ENCODE measurements at regions not wholly inside any gene's neighbourhood (a gene's known extent, or its start where the extent isn't known, plus 50 kb on each side); places are given as distances from the start of the nearest gene placed in this dataset.

DNA sequence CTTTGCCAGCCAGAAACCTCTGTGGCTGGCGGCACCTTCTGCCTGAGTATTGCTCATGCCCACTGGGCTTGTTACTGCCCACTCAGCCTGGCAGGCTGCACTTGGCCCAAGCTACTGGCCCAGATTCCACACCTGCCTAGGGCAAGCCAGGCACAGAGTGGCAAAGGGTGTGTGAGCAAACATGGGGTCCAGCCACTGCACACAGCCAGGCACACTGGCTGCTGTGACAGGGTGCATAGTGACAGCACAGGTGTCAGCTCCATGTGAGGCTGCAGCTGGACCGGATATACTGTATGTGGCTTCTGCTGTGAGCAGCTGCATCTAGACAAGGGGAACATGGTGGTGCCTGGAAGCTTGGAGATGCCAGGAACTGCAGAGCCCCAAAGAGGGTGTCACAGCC lies 113.9 kb downstream of the COPS8 start:
- Mint-ChIP-seq H3K9me3 (no peaks in the 10 kb centered on the region), H3K36me3 (ENCODE audit: low read depth) (no peaks in the 10 kb centered on the region), H3K4me1 (no peaks in the 10 kb centered on the region), H3K27me3 (peaks cover 3% of the 10 kb centered on the region), H3K27ac (no peak overlapping the region), H3K4me3 (no peak overlapping the region)
- intact Hi-C loops (cut with micrococcal nuclease) = no loop called here
- TF ChIP-seq, protein P1, sequence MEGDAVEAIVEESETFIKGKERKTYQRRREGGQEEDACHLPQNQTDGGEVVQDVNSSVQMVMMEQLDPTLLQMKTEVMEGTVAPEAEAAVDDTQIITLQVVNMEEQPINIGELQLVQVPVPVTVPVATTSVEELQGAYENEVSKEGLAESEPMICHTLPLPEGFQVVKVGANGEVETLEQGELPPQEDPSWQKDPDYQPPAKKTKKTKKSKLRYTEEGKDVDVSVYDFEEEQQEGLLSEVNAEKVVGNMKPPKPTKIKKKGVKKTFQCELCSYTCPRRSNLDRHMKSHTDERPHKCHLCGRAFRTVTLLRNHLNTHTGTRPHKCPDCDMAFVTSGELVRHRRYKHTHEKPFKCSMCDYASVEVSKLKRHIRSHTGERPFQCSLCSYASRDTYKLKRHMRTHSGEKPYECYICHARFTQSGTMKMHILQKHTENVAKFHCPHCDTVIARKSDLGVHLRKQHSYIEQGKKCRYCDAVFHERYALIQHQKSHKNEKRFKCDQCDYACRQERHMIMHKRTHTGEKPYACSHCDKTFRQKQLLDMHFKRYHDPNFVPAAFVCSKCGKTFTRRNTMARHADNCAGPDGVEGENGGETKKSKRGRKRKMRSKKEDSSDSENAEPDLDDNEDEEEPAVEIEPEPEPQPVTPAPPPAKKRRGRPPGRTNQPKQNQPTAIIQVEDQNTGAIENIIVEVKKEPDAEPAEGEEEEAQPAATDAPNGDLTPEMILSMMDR (IDR thresholded peaks at IDR 0.05) = no peak
- DNase-seq (no peak), ATAC-seq (ENCODE audit: low read depth) (no peak)
- CTCF ChIA-PET = no interaction called here
- POLR2A ChIA-PET = no interaction called here

- Mint-ChIP-seq H3K27ac (no peak overlapping the region), H3K36me3 (ENCODE audit: low read depth) (no peaks in the 10 kb centered on the region), H3K4me3 (no peak overlapping the region), H3K4me1 (no peaks in the 10 kb centered on the region), H3K9me3 (no peaks in the 10 kb centered on the region), H3K27me3 (peaks cover 6% of the 10 kb centered on the region)
- intact Hi-C loops (cut with micrococcal nuclease) = no loop called here
- ChIA-PET POLR2A (no interaction called here), CTCF (no interaction called here)
- ATAC-seq (ENCODE audit: low read depth) (no peak), DNase-seq (no peak)
- TF ChIP-seq, protein P1 (IDR thresholded peaks at IDR 0.05) = no peak
These were observed 114.8 kb downstream of the COPS8 start for GRCh38 chr2:237200462-237200861.

DNA sequence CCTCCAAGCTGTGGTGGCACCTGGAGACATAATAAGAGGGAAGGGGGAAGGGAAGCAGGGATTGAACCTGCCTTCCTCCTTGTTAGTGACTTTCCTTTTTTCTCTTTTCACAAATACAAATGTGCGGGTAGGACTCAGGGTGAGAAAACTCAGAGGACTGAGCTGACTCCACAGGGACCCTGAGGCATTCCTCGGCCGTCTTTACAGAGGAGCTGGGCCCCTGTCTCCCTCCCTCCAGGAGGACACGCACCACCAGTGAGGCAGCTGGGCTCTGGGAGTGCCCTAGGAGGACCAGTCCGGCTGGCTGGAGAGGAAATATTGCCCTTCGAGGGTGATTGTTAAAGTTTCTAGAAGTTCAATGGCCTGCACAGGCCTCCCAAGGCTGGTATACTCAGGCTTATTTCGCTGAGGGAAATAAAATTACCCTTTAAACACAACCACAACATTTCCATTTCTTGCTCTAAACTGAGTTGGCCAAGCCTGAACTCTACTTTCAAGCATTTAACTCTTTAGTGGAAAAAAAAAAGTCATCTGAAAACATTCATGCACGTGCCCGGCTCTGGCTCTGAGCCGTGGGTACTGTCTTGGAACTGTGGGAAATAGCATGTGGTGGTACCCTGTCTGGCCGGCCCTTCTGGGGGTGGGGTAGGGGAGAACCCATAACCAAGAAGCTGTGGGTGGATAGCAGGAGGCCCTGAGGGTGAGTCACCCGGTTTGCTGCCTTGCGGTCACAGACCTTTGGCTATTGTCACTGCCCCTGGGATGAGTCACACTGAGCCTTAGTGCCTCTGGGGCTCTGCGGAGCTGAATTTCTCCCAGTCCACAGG lies 116.0 kb downstream of the COPS8 start:
- Mint-ChIP-seq H3K4me3 (no peak overlapping the region), H3K27me3 (peaks cover 6% of the 10 kb centered on the region), H3K4me1 (no peaks in the 10 kb centered on the region), H3K9me3 (no peaks in the 10 kb centered on the region), H3K36me3 (ENCODE audit: low read depth) (no peaks in the 10 kb centered on the region), H3K27ac (no peak overlapping the region)
- no peak for DNase-seq
- CTCF ChIA-PET = no interaction called here
- TF ChIP-seq, protein P1 (IDR thresholded peaks at IDR 0.05) = no peak
- POLR2A ChIA-PET = no interaction called here
- no peak for ATAC-seq (ENCODE audit: low read depth)
- intact Hi-C loops (cut with micrococcal nuclease) = no loop called here

GRCh38 chr2:237202288-237203030 lies 116.8 kb downstream of the COPS8 start:
- peaks cover 6% of the 10 kb centered on the region for H3K27me3 Mint-ChIP-seq
- CTCF ChIA-PET = no interaction called here
- TF ChIP-seq, protein P1 (IDR thresholded peaks at IDR 0.05) = no peak
- ATAC-seq (ENCODE audit: low read depth) = no peak
- intact Hi-C loops (cut with micrococcal nuclease) = no loop called here
- H3K4me3 Mint-ChIP-seq = no peak overlapping the region
- no peaks in the 10 kb centered on the region for H3K4me1 Mint-ChIP-seq
- POLR2A ChIA-PET = no interaction called here
- no peak for DNase-seq
- no peaks in the 10 kb centered on the region for H3K36me3 Mint-ChIP-seq (ENCODE audit: low read depth)
- H3K27ac Mint-ChIP-seq = no peak overlapping the region
- no peaks in the 10 kb centered on the region for H3K9me3 Mint-ChIP-seq

- ATAC-seq (ENCODE audit: low read depth) (no peak), DNase-seq (no peak)
- H3K4me1 Mint-ChIP-seq = no peaks in the 10 kb centered on the region
- CTCF ChIA-PET = no interaction called here
- intact Hi-C loops (cut with micrococcal nuclease) = no loop called here
- H3K27me3 Mint-ChIP-seq = peaks cover 6% of the 10 kb centered on the region
- H3K4me3 Mint-ChIP-seq = no peak overlapping the region
- POLR2A ChIA-PET = no interaction called here
- no peak overlapping the region for H3K27ac Mint-ChIP-seq
- TF ChIP-seq, protein P1 (IDR thresholded peaks at IDR 0.05) = no peak
- no peaks in the 10 kb centered on the region for H3K36me3 Mint-ChIP-seq (ENCODE audit: low read depth)
- H3K9me3 Mint-ChIP-seq = no peaks in the 10 kb centered on the region
These were observed 119.4 kb downstream of the COPS8 start for GRCh38 chr2:237205043-237205541.
